Neural progenitor cell (in vitro differentiated cells): ENCODE measurements at regions not wholly inside any gene's neighbourhood (a gene's known extent, or its start where the extent isn't known, plus 50 kb on each side); places are given as distances from the start of the nearest gene placed in this dataset.

ENCODE experiments used
- EZH2 ChIP-seq: fragments of 200-600 bp; sonication (generic); IDR thresholded peaks from 2 replicates; pipeline ENCODE4 v1.6.1; 2017; ENCODE audit warnings: antibody characterized with exemption, mild to moderate bottlenecking, moderate library complexity
- EZH2phosphoT487 ChIP-seq: fragments of 200-600 bp; sonication (generic); IDR thresholded peaks from 2 replicates; pipeline ENCODE4 v1.6.1; 2017; ENCODE audit warnings: antibody characterized with exemption
- TF ChIP-seq, protein P1 (sequence below): fragments of 200-600 bp; sonication (generic); IDR thresholded peaks from 2 replicates; pipeline ENCODE4 v1.5.1; 2017; ENCODE audit warnings: antibody characterized with exemption, mild to moderate bottlenecking

DNA sequence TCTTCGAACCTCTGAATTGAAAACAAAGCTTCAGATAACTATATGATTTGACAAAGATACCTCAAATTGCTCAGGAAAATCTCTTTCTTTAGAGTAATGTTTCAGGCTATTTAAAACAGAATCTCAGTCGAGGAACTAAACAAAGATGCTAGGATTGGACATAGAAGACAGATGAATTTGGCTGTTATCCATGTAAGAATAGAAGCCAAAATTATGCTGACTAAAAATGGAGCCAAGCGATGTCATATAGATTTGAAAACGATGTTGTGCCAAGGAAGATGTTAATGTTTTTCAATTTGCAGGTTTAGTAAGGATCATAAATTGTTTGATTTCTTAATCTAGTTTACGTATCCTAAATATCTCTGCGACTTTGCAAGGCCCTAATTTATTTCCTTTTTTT lies 295.9 kb downstream of the FOXG1 start:
- TF ChIP-seq, protein P1, sequence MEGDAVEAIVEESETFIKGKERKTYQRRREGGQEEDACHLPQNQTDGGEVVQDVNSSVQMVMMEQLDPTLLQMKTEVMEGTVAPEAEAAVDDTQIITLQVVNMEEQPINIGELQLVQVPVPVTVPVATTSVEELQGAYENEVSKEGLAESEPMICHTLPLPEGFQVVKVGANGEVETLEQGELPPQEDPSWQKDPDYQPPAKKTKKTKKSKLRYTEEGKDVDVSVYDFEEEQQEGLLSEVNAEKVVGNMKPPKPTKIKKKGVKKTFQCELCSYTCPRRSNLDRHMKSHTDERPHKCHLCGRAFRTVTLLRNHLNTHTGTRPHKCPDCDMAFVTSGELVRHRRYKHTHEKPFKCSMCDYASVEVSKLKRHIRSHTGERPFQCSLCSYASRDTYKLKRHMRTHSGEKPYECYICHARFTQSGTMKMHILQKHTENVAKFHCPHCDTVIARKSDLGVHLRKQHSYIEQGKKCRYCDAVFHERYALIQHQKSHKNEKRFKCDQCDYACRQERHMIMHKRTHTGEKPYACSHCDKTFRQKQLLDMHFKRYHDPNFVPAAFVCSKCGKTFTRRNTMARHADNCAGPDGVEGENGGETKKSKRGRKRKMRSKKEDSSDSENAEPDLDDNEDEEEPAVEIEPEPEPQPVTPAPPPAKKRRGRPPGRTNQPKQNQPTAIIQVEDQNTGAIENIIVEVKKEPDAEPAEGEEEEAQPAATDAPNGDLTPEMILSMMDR = no peak
- no peak for TF ChIP-seq EZH2phosphoT487
- no peak for TF ChIP-seq EZH2
